GM12878 (cell line): ENCODE measurements at regions not wholly inside any gene's neighbourhood (a gene's known extent, or its start where the extent isn't known, plus 50 kb on each side); places are given as distances from the start of the nearest gene placed in this dataset.

Experiments
- BMI1 ChIP-seq: fragments of 450-650 bp; IDR thresholded peaks from 2 replicates; pipeline ENCODE4 v1.6.1; 2016; ENCODE audit warnings: mild to moderate bottlenecking, moderate library complexity, borderline replicate concordance
- CEBPB ChIP-seq, 2 experiments: fragments of 150-350 bp in 1 of 2; IDR thresholded peaks; 2 replicates each; pipeline ENCODE4 v1.6.1; 2012 to 2014; ENCODE audit warnings: low read depth in 2 of 2, low read length in 2 of 2, borderline replicate concordance in 1 of 2, inconsistent platforms in 1 of 2
- CREM ChIP-seq: IDR thresholded peaks from 2 replicates; pipeline ENCODE4 v1.6.1; 2014; ENCODE audit warnings: antibody characterized with exemption, low read depth
- CUX1 ChIP-seq: IDR thresholded peaks from 2 replicates; pipeline ENCODE4 v1.6.1; 2012; ENCODE audit warnings: improper control_type of control experiment, low read depth, low read length; ENCODE audit not compliant: insufficient replicate concordance
- EED ChIP-seq: sonication (generic); IDR thresholded peaks from 2 replicates; pipeline ENCODE4 v1.6.1; 2016; ENCODE audit warnings: antibody characterized with exemption, low read depth
- NFIC ChIP-seq: IDR thresholded peaks from 2 replicates; pipeline ENCODE4 v1.6.1; 2012; ENCODE audit warnings: low read depth, mild to moderate bottlenecking, inconsistent platforms, low read length, moderate library complexity
- SIX5 ChIP-seq: IDR thresholded peaks from 2 replicates; pipeline ENCODE4 v1.6.1; 2011; ENCODE audit warnings: mild to moderate bottlenecking, low read depth, low read length, moderate library complexity; ENCODE audit not compliant: severe bottlenecking
- SP1 ChIP-seq: IDR thresholded peaks from one replicate; pipeline ENCODE4 v1.6.1; 2011; ENCODE audit warnings: low read depth, low read length
- TCF3 ChIP-seq: IDR thresholded peaks from 2 replicates; pipeline ENCODE4 v1.6.1; 2012; ENCODE audit warnings: low read depth, mild to moderate bottlenecking, low read length, borderline replicate concordance; ENCODE audit not compliant: insufficient read depth
- TF ChIP-seq, protein P1 (sequence below): fragments of 450-650 bp; IDR thresholded peaks from 2 replicates; pipeline ENCODE4 v1.6.1; 2016; ENCODE audit warnings: mild to moderate bottlenecking, moderate library complexity, borderline replicate concordance
- TF ChIP-seq, protein P2 (sequence below): IDR thresholded peaks from 2 replicates; pipeline ENCODE4 v1.6.1; 2011; ENCODE audit warnings: mild to moderate bottlenecking, low read depth, low read length, moderate library complexity; ENCODE audit not compliant: insufficient replicate concordance

- TF ChIP-seq, protein P1, sequence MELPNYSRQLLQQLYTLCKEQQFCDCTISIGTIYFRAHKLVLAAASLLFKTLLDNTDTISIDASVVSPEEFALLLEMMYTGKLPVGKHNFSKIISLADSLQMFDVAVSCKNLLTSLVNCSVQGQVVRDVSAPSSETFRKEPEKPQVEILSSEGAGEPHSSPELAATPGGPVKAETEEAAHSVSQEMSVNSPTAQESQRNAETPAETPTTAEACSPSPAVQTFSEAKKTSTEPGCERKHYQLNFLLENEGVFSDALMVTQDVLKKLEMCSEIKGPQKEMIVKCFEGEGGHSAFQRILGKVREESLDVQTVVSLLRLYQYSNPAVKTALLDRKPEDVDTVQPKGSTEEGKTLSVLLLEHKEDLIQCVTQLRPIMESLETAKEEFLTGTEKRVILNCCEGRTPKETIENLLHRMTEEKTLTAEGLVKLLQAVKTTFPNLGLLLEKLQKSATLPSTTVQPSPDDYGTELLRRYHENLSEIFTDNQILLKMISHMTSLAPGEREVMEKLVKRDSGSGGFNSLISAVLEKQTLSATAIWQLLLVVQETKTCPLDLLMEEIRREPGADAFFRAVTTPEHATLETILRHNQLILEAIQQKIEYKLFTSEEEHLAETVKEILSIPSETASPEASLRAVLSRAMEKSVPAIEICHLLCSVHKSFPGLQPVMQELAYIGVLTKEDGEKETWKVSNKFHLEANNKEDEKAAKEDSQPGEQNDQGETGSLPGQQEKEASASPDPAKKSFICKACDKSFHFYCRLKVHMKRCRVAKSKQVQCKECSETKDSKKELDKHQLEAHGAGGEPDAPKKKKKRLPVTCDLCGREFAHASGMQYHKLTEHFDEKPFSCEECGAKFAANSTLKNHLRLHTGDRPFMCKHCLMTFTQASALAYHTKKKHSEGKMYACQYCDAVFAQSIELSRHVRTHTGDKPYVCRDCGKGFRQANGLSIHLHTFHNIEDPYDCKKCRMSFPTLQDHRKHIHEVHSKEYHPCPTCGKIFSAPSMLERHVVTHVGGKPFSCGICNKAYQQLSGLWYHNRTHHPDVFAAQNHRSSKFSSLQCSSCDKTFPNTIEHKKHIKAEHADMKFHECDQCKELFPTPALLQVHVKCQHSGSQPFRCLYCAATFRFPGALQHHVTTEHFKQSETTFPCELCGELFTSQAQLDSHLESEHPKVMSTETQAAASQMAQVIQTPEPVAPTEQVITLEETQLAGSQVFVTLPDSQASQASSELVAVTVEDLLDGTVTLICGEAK, result no peak
- TF ChIP-seq CUX1 (no peak), SP1 (no peak), BMI1 (no peak), SIX5 (no peak), CEBPB (IDR thresholded peaks at IDR 0.05; ENCODE audit: borderline replicate concordance in 1 of 2, low read depth in 2 of 2, low read length in 2 of 2) (no peak), CREM (no peak), EED (no peak), NFIC (no peak), TCF3 (no peak)
- TF ChIP-seq, protein P2, sequence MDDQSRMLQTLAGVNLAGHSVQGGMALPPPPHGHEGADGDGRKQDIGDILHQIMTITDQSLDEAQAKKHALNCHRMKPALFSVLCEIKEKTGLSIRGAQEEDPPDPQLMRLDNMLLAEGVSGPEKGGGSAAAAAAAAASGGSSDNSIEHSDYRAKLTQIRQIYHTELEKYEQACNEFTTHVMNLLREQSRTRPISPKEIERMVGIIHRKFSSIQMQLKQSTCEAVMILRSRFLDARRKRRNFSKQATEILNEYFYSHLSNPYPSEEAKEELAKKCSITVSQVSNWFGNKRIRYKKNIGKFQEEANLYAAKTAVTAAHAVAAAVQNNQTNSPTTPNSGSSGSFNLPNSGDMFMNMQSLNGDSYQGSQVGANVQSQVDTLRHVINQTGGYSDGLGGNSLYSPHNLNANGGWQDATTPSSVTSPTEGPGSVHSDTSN, result no peak
Observed at GRCh38 chr20:22460231-22460630, 124.1 kb downstream of the FOXA2 start (continued).
